ENCODE measurements at regions not wholly inside any gene's neighbourhood (a gene's known extent, or its start where the extent isn't known, plus 50 kb on each side); places are given as distances from the start of the nearest gene placed in this dataset.

DNA sequence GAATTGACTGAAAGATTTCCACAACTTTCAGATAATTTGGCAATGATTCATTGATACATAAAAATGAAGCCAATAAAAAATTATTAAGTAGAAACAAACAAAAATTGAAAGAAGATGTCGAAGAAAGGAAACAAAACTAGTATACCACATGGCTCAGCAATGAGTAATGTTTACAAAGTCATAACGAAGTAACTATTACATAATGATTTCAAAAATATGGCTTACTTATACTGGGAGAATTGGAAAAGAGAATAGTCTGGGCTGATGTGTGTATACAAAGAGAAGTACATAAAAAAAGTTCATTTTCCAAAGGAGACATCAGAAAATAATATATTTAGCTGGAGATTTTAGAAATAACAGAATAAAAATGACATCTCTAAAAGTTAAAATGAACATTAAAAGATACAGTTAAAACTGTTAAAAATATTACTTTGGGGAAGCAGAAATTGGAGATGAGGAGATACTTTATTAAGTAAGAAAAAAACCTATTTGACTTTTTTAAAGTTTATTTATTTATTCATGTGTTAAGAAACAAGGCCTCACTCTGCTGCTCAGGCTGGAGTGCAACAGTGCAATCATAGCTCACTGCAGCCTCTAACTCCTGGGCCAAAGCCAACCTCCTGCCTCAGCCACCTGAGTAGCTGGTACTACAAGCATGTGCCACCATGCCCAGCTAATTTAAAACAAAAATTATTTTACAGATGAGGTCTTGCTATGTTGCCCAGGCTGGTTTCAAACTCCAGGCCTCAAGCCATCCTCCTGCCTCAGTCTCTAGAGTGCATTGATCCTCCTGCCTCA lies 409.7 kb upstream of the PIK3C3 start:
- TF ChIP-seq, protein P1, sequence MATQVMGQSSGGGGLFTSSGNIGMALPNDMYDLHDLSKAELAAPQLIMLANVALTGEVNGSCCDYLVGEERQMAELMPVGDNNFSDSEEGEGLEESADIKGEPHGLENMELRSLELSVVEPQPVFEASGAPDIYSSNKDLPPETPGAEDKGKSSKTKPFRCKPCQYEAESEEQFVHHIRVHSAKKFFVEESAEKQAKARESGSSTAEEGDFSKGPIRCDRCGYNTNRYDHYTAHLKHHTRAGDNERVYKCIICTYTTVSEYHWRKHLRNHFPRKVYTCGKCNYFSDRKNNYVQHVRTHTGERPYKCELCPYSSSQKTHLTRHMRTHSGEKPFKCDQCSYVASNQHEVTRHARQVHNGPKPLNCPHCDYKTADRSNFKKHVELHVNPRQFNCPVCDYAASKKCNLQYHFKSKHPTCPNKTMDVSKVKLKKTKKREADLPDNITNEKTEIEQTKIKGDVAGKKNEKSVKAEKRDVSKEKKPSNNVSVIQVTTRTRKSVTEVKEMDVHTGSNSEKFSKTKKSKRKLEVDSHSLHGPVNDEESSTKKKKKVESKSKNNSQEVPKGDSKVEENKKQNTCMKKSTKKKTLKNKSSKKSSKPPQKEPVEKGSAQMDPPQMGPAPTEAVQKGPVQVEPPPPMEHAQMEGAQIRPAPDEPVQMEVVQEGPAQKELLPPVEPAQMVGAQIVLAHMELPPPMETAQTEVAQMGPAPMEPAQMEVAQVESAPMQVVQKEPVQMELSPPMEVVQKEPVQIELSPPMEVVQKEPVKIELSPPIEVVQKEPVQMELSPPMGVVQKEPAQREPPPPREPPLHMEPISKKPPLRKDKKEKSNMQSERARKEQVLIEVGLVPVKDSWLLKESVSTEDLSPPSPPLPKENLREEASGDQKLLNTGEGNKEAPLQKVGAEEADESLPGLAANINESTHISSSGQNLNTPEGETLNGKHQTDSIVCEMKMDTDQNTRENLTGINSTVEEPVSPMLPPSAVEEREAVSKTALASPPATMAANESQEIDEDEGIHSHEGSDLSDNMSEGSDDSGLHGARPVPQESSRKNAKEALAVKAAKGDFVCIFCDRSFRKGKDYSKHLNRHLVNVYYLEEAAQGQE (IDR thresholded peaks at IDR 0.05; ENCODE audit: insufficient read depth in 1 of 2, low read depth in 2 of 2, low read length in 2 of 2), result no peak
- TF ChIP-seq POLR2AphosphoS5 (IDR thresholded peaks at IDR 0.05; ENCODE audit: low read depth, low read length), result no peak

Data from PFSK-1 (cell line).